SK-N-SH treated with all-trans-retinoic acid at 6 μM for 48 hours (cell line): ENCODE measurements at regions not wholly inside any gene's neighbourhood (a gene's known extent, or its start where the extent isn't known, plus 50 kb on each side); places are given as distances from the start of the nearest gene placed in this dataset.

Source experiments
- ATAC-seq: fragments of 200-7000 bp; cut with Tn5 transposase; 3 replicates; pipeline ENCODE4 v1.9.1; 2020; ENCODE audit warnings: mild to moderate bottlenecking, moderate library complexity
- ARNTL ChIP-seq: fragments of 450-650 bp; formaldehyde crosslinking; IDR thresholded peaks from 2 replicates; pipeline ENCODE4 v1.5.0; 2020; ENCODE audit warnings: low read depth, mild to moderate bottlenecking, moderate library complexity, borderline replicate concordance
- BACH2 ChIP-seq: fragments of 250-450 bp; sonication (Bioruptor Pico); IDR thresholded peaks from 2 replicates; pipeline ENCODE4 v1.9.0; 2021; ENCODE audit warnings: mild to moderate bottlenecking, borderline replicate concordance
- ESRRG ChIP-seq: fragments of 250-450 bp; sonication (Bioruptor Pico); IDR thresholded peaks from 2 replicates; pipeline ENCODE4 v1.6.1; 2021; ENCODE audit warnings: mild to moderate bottlenecking
- GLIS3 ChIP-seq: fragments of 250-450 bp; sonication (Bioruptor Pico); IDR thresholded peaks from 2 replicates; pipeline ENCODE4 v1.5.0; 2020; ENCODE audit warnings: mild to moderate bottlenecking, moderate library complexity
- ISL1 ChIP-seq: fragments of 250-450 bp; sonication (Bioruptor Pico); IDR thresholded peaks from 2 replicates; pipeline ENCODE4 v2.1.2; 2022; ENCODE audit warnings: mild to moderate bottlenecking, moderate library complexity
- OSR1 ChIP-seq: fragments of 250-450 bp; sonication (Bioruptor Pico); IDR thresholded peaks from 2 replicates; pipeline ENCODE4 v1.8.0; 2022; ENCODE audit warnings: moderate library complexity, mild to moderate bottlenecking, inconsistent platforms
- PPARA ChIP-seq: fragments of 250-450 bp; sonication (Bioruptor Pico); IDR thresholded peaks from 2 replicates; pipeline ENCODE4 v1.5.0; 2020; ENCODE audit warnings: mild to moderate bottlenecking, borderline replicate concordance
- RARB ChIP-seq: fragments of 250-450 bp; sonication (Bioruptor Pico); IDR thresholded peaks from 2 replicates; pipeline ENCODE4 v1.8.0; 2021; ENCODE audit warnings: mild to moderate bottlenecking, moderate library complexity
- SNAI2 ChIP-seq: fragments of 250-450 bp; sonication (Bioruptor Pico); IDR thresholded peaks from 2 replicates; pipeline ENCODE4 v1.5.0; 2020; ENCODE audit warnings: mild to moderate bottlenecking, moderate library complexity
- TCF4 ChIP-seq: fragments of 250-450 bp; sonication (Bioruptor Pico); IDR thresholded peaks from 2 replicates; pipeline ENCODE4 v1.8.0; 2021; ENCODE audit warnings: mild to moderate bottlenecking, moderate library complexity, borderline replicate concordance
- TOX ChIP-seq: fragments of 250-450 bp; sonication (Bioruptor Pico); IDR thresholded peaks from 2 replicates; pipeline ENCODE4 v1.8.0; 2021; ENCODE audit warnings: mild to moderate bottlenecking, moderate library complexity, borderline replicate concordance
- ZC3H10 ChIP-seq: fragments of 250-450 bp; sonication (Bioruptor Pico); IDR thresholded peaks from 2 replicates; pipeline ENCODE4 v1.5.1; 2021; ENCODE audit warnings: mild to moderate bottlenecking, moderate library complexity
- ZFP3 ChIP-seq: fragments of 250-450 bp; sonication (Bioruptor Pico); IDR thresholded peaks from 2 replicates; pipeline ENCODE4 v1.5.0; 2020; ENCODE audit warnings: mild to moderate bottlenecking, moderate library complexity
- ZNF565 ChIP-seq: fragments of 450-650 bp; formaldehyde crosslinking; conservative IDR thresholded peaks from 2 replicates; pipeline ENCODE4 v1.5.0; 2020; ENCODE audit warnings: low read depth, mild to moderate bottlenecking, moderate library complexity
- ZNF70 ChIP-seq: fragments of 450-650 bp; formaldehyde crosslinking; IDR thresholded peaks from 2 replicates; pipeline ENCODE4 v1.5.0; 2020; ENCODE audit warnings: mild to moderate bottlenecking, moderate library complexity
- ZNF8 ChIP-seq: fragments of 450-650 bp; formaldehyde crosslinking; IDR thresholded peaks from 2 replicates; pipeline ENCODE4 v1.5.0; 2020; ENCODE audit warnings: mild to moderate bottlenecking, moderate library complexity
- TF ChIP-seq, protein P1 (sequence below): fragments of 250-450 bp; sonication (Bioruptor Pico); IDR thresholded peaks from 2 replicates; pipeline ENCODE4 v1.8.0; 2020; ENCODE audit warnings: mild to moderate bottlenecking, moderate library complexity, borderline replicate concordance
- TF ChIP-seq, protein P2 (sequence below): fragments of 250-450 bp; sonication (Bioruptor Pico); IDR thresholded peaks from 2 replicates; pipeline ENCODE4 v1.5.1; 2020; ENCODE audit warnings: low read depth, mild to moderate bottlenecking, moderate library complexity
- TF ChIP-seq, protein P3 (sequence below): fragments of 250-450 bp; sonication (Bioruptor Pico); IDR thresholded peaks from 2 replicates; pipeline ENCODE4 v1.5.0; 2020; ENCODE audit warnings: mild to moderate bottlenecking, moderate library complexity
- TF ChIP-seq, protein P4 (sequence below): fragments of 250-450 bp; sonication (Bioruptor Pico); IDR thresholded peaks from 2 replicates; pipeline ENCODE4 v1.8.0; 2021; ENCODE audit warnings: low read depth, mild to moderate bottlenecking, moderate library complexity, borderline replicate concordance
- TF ChIP-seq, protein P5 (sequence below): fragments of 250-450 bp; sonication (Bioruptor Pico); IDR thresholded peaks from 2 replicates; pipeline ENCODE4 v1.5.1; 2021; ENCODE audit warnings: mild to moderate bottlenecking, moderate library complexity

DNA sequence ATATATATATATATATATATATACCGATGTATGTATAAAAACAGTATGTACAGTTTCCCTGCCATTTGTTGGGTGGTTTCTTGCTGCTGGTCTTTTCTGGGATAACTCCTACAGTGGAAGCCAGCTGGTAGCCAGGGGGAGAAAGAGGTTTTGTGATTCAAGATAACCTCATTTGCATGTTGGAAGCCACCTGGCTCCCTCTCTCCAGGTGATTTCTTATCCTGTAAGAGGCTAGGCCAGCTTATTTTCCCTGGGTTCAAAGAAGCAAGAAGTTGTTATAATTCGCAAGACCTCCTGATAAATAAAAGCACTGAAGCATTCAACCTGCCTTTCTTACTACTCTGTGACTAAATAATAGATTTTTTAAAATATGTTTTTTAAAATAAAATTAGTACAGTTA lies 443.3 kb downstream of the VGLL3 start:
- TF ChIP-seq RARB (CRISPR knock-in tag) (no peak), ARNTL (CRISPR knock-in tag) (no peak), BACH2 (CRISPR knock-in tag) (no peak), ZNF70 (no peak), ZNF565 (no peak)
- TF ChIP-seq, all 23 proteins: peak for 0
- ATAC-seq: no peak

DNA sequence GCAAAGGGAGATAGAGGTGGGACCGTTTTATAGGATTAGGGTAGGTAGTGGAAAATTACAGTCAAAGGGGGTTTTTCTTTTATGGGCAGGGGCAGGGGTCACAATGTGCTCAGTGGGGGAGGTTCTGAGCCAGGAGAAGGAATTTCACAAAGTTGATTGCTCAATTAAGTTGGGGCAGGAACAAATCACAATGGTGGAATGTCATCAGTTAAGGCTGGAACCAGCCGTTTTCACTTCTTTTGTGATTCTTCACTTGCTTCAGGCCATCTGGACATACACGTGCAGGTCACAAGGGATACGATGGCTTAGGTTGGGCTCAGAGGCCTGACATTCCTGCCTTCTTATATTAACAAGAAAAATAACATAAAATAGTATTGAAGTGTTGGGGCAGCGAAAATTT lies 453.8 kb downstream of the VGLL3 start:
- ATAC-seq: no peak
- TF ChIP-seq GLIS3 (CRISPR knock-in tag): no peak
- TF ChIP-seq TOX: no peak
- TF ChIP-seq ZNF565: no peak
- no peak for TF ChIP-seq TCF4 (CRISPR knock-in tag)
- TF ChIP-seq, protein P1, sequence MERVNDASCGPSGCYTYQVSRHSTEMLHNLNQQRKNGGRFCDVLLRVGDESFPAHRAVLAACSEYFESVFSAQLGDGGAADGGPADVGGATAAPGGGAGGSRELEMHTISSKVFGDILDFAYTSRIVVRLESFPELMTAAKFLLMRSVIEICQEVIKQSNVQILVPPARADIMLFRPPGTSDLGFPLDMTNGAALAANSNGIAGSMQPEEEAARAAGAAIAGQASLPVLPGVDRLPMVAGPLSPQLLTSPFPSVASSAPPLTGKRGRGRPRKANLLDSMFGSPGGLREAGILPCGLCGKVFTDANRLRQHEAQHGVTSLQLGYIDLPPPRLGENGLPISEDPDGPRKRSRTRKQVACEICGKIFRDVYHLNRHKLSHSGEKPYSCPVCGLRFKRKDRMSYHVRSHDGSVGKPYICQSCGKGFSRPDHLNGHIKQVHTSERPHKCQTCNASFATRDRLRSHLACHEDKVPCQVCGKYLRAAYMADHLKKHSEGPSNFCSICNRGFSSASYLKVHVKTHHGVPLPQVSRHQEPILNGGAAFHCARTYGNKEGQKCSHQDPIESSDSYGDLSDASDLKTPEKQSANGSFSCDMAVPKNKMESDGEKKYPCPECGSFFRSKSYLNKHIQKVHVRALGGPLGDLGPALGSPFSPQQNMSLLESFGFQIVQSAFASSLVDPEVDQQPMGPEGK: no peak
- TF ChIP-seq, protein P2, sequence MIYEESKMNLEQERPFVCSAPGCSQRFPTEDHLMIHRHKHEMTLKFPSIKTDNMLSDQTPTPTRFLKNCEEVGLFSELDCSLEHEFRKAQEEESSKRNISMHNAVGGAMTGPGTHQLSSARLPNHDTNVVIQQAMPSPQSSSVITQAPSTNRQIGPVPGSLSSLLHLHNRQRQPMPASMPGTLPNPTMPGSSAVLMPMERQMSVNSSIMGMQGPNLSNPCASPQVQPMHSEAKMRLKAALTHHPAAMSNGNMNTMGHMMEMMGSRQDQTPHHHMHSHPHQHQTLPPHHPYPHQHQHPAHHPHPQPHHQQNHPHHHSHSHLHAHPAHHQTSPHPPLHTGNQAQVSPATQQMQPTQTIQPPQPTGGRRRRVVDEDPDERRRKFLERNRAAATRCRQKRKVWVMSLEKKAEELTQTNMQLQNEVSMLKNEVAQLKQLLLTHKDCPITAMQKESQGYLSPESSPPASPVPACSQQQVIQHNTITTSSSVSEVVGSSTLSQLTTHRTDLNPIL: no peak
- TF ChIP-seq, protein P3, sequence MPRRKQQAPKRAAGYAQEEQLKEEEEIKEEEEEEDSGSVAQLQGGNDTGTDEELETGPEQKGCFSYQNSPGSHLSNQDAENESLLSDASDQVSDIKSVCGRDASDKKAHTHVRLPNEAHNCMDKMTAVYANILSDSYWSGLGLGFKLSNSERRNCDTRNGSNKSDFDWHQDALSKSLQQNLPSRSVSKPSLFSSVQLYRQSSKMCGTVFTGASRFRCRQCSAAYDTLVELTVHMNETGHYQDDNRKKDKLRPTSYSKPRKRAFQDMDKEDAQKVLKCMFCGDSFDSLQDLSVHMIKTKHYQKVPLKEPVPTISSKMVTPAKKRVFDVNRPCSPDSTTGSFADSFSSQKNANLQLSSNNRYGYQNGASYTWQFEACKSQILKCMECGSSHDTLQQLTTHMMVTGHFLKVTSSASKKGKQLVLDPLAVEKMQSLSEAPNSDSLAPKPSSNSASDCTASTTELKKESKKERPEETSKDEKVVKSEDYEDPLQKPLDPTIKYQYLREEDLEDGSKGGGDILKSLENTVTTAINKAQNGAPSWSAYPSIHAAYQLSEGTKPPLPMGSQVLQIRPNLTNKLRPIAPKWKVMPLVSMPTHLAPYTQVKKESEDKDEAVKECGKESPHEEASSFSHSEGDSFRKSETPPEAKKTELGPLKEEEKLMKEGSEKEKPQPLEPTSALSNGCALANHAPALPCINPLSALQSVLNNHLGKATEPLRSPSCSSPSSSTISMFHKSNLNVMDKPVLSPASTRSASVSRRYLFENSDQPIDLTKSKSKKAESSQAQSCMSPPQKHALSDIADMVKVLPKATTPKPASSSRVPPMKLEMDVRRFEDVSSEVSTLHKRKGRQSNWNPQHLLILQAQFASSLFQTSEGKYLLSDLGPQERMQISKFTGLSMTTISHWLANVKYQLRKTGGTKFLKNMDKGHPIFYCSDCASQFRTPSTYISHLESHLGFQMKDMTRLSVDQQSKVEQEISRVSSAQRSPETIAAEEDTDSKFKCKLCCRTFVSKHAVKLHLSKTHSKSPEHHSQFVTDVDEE (CRISPR knock-in tag): no peak
- TF ChIP-seq ZFP3: no peak
- no peak for TF ChIP-seq BACH2 (CRISPR knock-in tag)
- TF ChIP-seq ZNF70: no peak
- TF ChIP-seq ESRRG (CRISPR knock-in tag): no peak
- no peak for TF ChIP-seq ZNF8 (CRISPR knock-in tag)
- no peak for TF ChIP-seq ISL1 (CRISPR knock-in tag)

DNA sequence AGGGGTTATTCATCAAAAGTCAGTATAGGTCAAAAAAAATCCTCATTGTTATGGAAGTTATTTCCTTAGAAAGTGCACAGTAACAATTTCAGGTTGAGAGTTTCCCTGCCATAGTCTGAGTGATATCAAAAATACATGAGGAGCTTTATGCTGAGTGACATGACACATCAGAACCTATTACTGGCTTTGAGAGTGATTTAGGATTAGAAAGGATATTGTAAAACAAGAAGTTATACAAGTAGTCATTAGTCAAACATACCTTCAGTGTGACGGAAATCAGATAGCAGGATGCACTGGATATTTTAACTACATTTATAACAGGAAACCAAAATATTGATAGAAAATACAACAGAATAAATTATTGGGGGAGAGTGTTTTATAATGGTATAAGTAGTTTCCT lies 471.1 kb downstream of the VGLL3 start:
- TF ChIP-seq OSR1 (no peak), GLIS3 (CRISPR knock-in tag) (no peak)
- ATAC-seq: no peak

DNA sequence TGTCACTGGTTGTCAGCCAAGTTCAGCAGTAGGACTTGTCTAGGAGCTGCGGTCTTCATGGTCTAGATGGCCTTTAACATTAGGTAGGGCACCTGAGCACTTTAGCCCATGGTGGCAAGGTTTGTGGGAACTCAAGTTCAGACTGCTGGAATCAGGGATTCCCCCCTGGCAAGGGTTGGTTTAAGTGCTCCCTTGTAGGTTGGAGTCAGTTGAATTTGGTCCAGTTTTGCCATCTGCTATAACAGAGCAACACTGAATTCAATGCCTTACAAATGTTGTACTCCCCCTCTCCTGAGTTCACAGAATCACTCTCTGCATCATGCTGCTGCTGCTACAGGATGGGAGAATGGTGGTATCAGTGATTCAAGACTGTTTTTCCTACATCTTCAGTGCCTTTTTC lies 509.3 kb downstream of the VGLL3 start:
- TF ChIP-seq, protein P1: no peak
- no peak for ATAC-seq

DNA sequence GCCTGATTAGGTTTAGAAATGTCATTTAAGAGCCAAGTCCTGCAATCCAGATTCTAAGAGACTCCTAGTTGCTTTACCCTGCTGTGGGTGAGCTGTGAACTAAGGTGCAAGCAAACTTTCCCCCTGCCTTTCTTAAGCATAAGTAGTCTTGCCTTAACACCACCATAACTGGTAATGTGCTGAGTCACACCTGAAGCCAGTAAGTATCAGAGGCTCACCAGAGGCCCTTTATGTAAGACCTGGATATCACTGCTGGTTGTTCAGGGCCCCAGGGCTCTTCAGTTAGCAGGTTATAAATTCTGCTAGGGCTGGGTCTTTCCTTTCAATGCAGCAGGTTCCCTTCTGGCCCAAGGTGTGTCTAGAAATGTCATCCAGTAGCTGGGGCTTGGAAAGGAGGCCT lies 509.9 kb downstream of the VGLL3 start:
- TF ChIP-seq ZC3H10 (no peak), GLIS3 (CRISPR knock-in tag) (no peak), ZNF8 (CRISPR knock-in tag) (no peak), ZNF70 (no peak), PPARA (CRISPR knock-in tag) (no peak), ISL1 (CRISPR knock-in tag) (no peak), TCF4 (CRISPR knock-in tag) (no peak), ESRRG (CRISPR knock-in tag) (no peak), SNAI2 (CRISPR knock-in tag) (no peak), BACH2 (CRISPR knock-in tag) (no peak)
- TF ChIP-seq, protein P4, sequence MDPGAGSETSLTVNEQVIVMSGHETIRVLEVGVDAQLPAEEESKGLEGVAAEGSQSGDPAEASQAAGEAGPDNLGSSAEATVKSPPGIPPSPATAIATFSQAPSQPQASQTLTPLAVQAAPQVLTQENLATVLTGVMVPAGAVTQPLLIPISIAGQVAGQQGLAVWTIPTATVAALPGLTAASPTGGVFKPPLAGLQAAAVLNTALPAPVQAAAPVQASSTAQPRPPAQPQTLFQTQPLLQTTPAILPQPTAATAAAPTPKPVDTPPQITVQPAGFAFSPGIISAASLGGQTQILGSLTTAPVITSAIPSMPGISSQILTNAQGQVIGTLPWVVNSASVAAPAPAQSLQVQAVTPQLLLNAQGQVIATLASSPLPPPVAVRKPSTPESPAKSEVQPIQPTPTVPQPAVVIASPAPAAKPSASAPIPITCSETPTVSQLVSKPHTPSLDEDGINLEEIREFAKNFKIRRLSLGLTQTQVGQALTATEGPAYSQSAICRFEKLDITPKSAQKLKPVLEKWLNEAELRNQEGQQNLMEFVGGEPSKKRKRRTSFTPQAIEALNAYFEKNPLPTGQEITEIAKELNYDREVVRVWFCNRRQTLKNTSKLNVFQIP: no peak
- TF ChIP-seq, protein P3 (CRISPR knock-in tag): no peak
- TF ChIP-seq, protein P5, sequence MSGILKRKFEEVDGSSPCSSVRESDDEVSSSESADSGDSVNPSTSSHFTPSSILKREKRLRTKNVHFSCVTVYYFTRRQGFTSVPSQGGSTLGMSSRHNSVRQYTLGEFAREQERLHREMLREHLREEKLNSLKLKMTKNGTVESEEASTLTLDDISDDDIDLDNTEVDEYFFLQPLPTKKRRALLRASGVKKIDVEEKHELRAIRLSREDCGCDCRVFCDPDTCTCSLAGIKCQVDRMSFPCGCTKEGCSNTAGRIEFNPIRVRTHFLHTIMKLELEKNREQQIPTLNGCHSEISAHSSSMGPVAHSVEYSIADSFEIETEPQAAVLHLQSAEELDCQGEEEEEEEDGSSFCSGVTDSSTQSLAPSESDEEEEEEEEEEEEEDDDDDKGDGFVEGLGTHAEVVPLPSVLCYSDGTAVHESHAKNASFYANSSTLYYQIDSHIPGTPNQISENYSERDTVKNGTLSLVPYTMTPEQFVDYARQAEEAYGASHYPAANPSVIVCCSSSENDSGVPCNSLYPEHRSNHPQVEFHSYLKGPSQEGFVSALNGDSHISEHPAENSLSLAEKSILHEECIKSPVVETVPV (CRISPR knock-in tag): no peak
- ATAC-seq: no peak
